Common myeloid progenitor, CD34-positive (primary cell): ENCODE measurements at regions not wholly inside any gene's neighbourhood (a gene's known extent, or its start where the extent isn't known, plus 50 kb on each side); places are given as distances from the start of the nearest gene placed in this dataset.

Experiments
- CTCF ChIA-PET: fragments of 350-600 bp; sonication (Branson Sonifier 250); formaldehyde crosslinking; loops from one replicate; lab custom pipeline; 2021; ENCODE audit warnings: antibody characterized with exemption; lab: Charles Lee
- POLR2A ChIA-PET: fragments of 350-600 bp; sonication (Branson Sonifier 250); formaldehyde crosslinking; loops from one replicate; lab custom pipeline; 2021; ENCODE audit warnings: antibody characterized with exemption; lab: Charles Lee
- DNase-seq, 3 donors: peaks; one replicate each; pipeline versions ENCODE4 v3.0.0 to v3.0.0-alpha.2; 2013
- H3K27ac ChIP-seq, 2 experiments: 1 replicate in 1 of 2; 2 replicates in 1 of 2; pipeline ENCODE4 v1.7.0; 2013; ENCODE audit warnings: inconsistent platforms in 2 of 2, low read length in 2 of 2, mild to moderate bottlenecking in 2 of 2, low read depth in 1 of 2, moderate library complexity in 1 of 2; ENCODE audit not compliant: severe bottlenecking in 2 of 2, insufficient read depth in 1 of 2, poor library complexity in 1 of 2
- H3K27me3 ChIP-seq, 5 experiments: replicated peaks in 2 of 5; 1 replicate in 3 of 5; 2 replicates in 2 of 5; pipeline versions ENCODE4 v1.6.1 to v1.7.0; 2013; ENCODE audit warnings: low read length in 4 of 5, mild to moderate bottlenecking in 2 of 5, moderate library complexity in 2 of 5, inconsistent platforms in 1 of 5; ENCODE audit not compliant: insufficient read depth in 5 of 5, control insufficient read depth in 4 of 5
- H3K36me3 ChIP-seq, 4 experiments: 1 replicate in 2 of 4; 2 replicates in 2 of 4; pipeline versions ENCODE4 v1.6.1 to v1.7.0; 2013; ENCODE audit warnings: low read length in 3 of 4, control low read depth in 1 of 4, mild to moderate bottlenecking in 1 of 4; ENCODE audit not compliant: control insufficient read depth in 4 of 4, insufficient read depth in 4 of 4
- H3K4me1 ChIP-seq, 4 experiments: 1 replicate in 3 of 4; 2 replicates in 1 of 4; pipeline versions ENCODE4 v1.6.1 to v1.7.1; 2013; ENCODE audit warnings: low read length in 3 of 4, mild to moderate bottlenecking in 3 of 4, control low read depth in 1 of 4, inconsistent platforms in 1 of 4, moderate library complexity in 1 of 4; ENCODE audit not compliant: control insufficient read depth in 4 of 4, insufficient read depth in 4 of 4; ENCODE audit errors: control extremely low read depth in 1 of 4
- H3K4me3 ChIP-seq, 7 experiments: 1 replicate in 4 of 7; 2 replicates in 3 of 7; pipeline versions ENCODE4 v1.5.1 to v1.7.0; 2013; ENCODE audit warnings: mild to moderate bottlenecking in 7 of 7, low read length in 6 of 7, moderate library complexity in 6 of 7, inconsistent platforms in 2 of 7, low read depth in 2 of 7, control low read depth in 1 of 7; ENCODE audit not compliant: insufficient read depth in 4 of 7, control insufficient read depth in 1 of 7; ENCODE audit errors: extremely low read depth in 1 of 7
- H3K9me3 ChIP-seq, 5 experiments: 1 replicate in 4 of 5; 2 replicates in 1 of 5; pipeline versions ENCODE4 v1.6.1 to v1.7.1; 2013; ENCODE audit warnings: low read length in 4 of 5, mild to moderate bottlenecking in 2 of 5, inconsistent platforms in 1 of 5, low read depth in 1 of 5, moderate library complexity in 1 of 5; ENCODE audit not compliant: control insufficient read depth in 4 of 5, insufficient read depth in 2 of 5; ENCODE audit errors: control extremely low read depth in 1 of 5
- WGBS: methylation state at CpG from one replicate; pipeline ENCODE4 v1.1.5; 2013; ENCODE audit not compliant: insufficient coverage; 5-methylcytosine and 5-hydroxymethylcytosine counted together

GRCh38 chr9:71393005-71393404 is 271.6 kb upstream of the TRPM3 start:
- Histone ChIP-seq H3K36me3 (no peaks in the 10 kb centered on the region), H3K9me3 (no peaks in the 10 kb centered on the region), H3K27me3 (no peaks in the 10 kb centered on the region), H3K4me3 (no peak overlapping the region), H3K4me1 (no peaks in the 10 kb centered on the region), H3K27ac (no peak overlapping the region)
- DNase-seq, result no peak
- CTCF ChIA-PET, result no interaction called here
- POLR2A ChIA-PET, result no interaction called here
- 92% methylated on average over 3 of the region's 3 CpGs for WGBS

DNA sequence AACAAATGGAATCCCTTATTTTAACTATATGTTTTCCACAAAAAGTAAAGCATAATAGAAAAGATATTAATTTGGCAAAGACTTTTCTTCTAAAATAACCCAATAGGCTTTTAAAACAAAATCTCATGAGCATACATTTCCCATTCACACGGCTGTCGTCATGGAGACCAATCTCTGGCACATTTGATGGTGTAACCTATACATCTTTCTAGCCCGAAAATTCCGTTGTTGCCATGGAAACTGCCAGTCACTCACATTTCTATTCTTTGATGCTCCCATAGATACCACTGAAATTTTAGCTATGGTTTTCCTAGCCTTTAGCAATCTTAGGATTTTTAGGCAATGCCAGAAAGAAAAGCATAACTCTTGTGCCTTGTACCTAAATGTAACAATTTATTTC is 262.9 kb upstream of the TRPM3 start:
- DNase-seq, result no peak
- 90% methylated on average over 2 of the region's 4 CpGs for WGBS
- Histone ChIP-seq H3K9me3 (no peaks in the 10 kb centered on the region), H3K4me1 (no peaks in the 10 kb centered on the region), H3K36me3 (no peaks in the 10 kb centered on the region), H3K27ac (no peak overlapping the region), H3K27me3 (no peaks in the 10 kb centered on the region), H3K4me3 (no peak overlapping the region)
- ChIA-PET CTCF (no interaction called here), POLR2A (no interaction called here)

- no peak overlapping the region for H3K4me3 ChIP-seq
- no peak for DNase-seq
- no peaks in the 10 kb centered on the region for H3K36me3 ChIP-seq
- no peak overlapping the region for H3K27ac ChIP-seq
- H3K4me1 ChIP-seq, result no peaks in the 10 kb centered on the region
- POLR2A ChIA-PET, result no interaction called here
- H3K9me3 ChIP-seq, result no peaks in the 10 kb centered on the region
- CTCF ChIA-PET, result no interaction called here
- no peaks in the 10 kb centered on the region for H3K27me3 ChIP-seq
These were observed 262.0 kb upstream of the TRPM3 start for GRCh38 chr9:71383308-71383940.

GRCh38 chr9:71368157-71368556 is 246.7 kb upstream of the TRPM3 start:
- ChIA-PET POLR2A (interaction anchor here (0.5 kb wide), 1 partner anchor 657 kb away, joined by 4 read pairs; no protein-coding TSS in a partner anchor), CTCF (interaction anchor here (0.7 kb wide), 1 partner anchor 14 kb away, joined by 3 read pairs; no protein-coding TSS in a partner anchor)
- Histone ChIP-seq H3K9me3 (no peaks in the 10 kb centered on the region), H3K27ac (no peak overlapping the region), H3K4me1 (no peaks in the 10 kb centered on the region), H3K4me3 (no peak overlapping the region), H3K36me3 (no peaks in the 10 kb centered on the region), H3K27me3 (peaks cover 0 to 2% (median 0%) of the 10 kb centered on the region in 5 experiments)
- no peak for DNase-seq
- WGBS, result 40% methylated on average over 1 of the region's 1 CpG

- Histone ChIP-seq H3K4me1 (no peaks in the 10 kb centered on the region), H3K9me3 (peaks cover 0 to 1% (median 0%) of the 10 kb centered on the region in 5 experiments), H3K4me3 (no peak overlapping the region), H3K27me3 (peaks cover 0 to 2% (median 0%) of the 10 kb centered on the region in 5 experiments), H3K27ac (no peak overlapping the region), H3K36me3 (no peaks in the 10 kb centered on the region)
- ChIA-PET CTCF (no interaction called here), POLR2A (no interaction called here)
- WGBS, result no CpG with 5 or more reads among the region's 2 CpGs
- no peak for DNase-seq
These were observed 242.9 kb upstream of the TRPM3 start for GRCh38 chr9:71364186-71364955.

GRCh38 chr9:71363286-71363961 is 242.0 kb upstream of the TRPM3 start:
- H3K4me1 ChIP-seq, result no peaks in the 10 kb centered on the region
- H3K9me3 ChIP-seq, result peaks cover 0 to 1% (median 0%) of the 10 kb centered on the region in 5 experiments
- ChIA-PET CTCF (no interaction called here), POLR2A (no interaction called here)
- no peaks in the 10 kb centered on the region for H3K36me3 ChIP-seq
- H3K27me3 ChIP-seq, result peaks cover 0 to 2% (median 0%) of the 10 kb centered on the region in 5 experiments
- WGBS, result 94% methylated on average over 2 of the region's 4 CpGs
- no peak for DNase-seq
- no peak overlapping the region for H3K27ac ChIP-seq
- H3K4me3 ChIP-seq, result no peak overlapping the region

DNA sequence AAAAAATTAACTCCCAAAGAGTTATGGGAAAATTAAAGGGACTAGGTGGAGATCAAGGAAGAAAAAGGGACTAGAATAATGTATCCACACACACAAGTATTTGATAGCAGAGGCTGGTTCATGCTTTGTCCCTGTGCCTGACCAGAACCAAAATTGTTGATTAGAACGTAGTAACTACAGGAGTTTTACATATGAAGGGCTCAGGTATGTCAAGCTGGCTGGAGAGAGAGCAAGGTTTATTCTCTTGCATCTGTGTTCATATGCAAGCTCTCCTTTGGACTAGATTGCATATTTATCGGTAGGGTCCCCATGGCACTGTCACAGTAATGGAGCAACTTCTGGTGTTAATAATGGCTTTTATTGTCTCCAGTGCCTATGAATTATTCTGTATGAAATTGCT is 239.9 kb upstream of the TRPM3 start:
- 67% methylated on average over 1 of the region's 2 CpGs for WGBS
- Histone ChIP-seq H3K27me3 (no peaks in the 10 kb centered on the region), H3K4me1 (no peaks in the 10 kb centered on the region), H3K9me3 (peaks cover 0 to 1% (median 0%) of the 10 kb centered on the region in 5 experiments), H3K4me3 (no peak overlapping the region), H3K27ac (no peak overlapping the region), H3K36me3 (no peaks in the 10 kb centered on the region)
- DNase-seq, result no peak
- ChIA-PET CTCF (no interaction called here), POLR2A (no interaction called here)
